ENCODE measurements at regions not wholly inside any gene's neighbourhood (a gene's known extent, or its start where the extent isn't known, plus 50 kb on each side); places are given as distances from the start of the nearest gene placed in this dataset.

DNA sequence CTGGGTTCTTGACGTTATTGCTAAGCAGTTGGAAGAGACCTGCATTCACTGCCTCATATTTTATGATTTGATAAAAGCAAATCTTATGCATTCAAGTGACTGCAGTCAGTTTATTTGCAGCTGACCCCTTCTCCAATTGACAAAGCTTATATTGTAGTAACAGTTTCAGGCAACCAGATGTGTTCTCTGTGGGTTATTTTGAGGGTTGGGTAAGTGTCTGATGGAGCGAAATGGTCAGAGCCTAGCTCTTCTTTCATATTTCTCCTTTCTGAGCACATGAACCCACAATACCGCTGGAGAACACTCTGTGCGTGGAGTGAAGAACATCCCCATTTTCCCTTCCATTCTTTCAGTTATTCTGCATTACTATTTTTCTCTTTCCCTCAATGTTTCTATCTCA is 125.8 kb upstream of the KCNH8 start:
- TF ChIP-seq, protein P1, sequence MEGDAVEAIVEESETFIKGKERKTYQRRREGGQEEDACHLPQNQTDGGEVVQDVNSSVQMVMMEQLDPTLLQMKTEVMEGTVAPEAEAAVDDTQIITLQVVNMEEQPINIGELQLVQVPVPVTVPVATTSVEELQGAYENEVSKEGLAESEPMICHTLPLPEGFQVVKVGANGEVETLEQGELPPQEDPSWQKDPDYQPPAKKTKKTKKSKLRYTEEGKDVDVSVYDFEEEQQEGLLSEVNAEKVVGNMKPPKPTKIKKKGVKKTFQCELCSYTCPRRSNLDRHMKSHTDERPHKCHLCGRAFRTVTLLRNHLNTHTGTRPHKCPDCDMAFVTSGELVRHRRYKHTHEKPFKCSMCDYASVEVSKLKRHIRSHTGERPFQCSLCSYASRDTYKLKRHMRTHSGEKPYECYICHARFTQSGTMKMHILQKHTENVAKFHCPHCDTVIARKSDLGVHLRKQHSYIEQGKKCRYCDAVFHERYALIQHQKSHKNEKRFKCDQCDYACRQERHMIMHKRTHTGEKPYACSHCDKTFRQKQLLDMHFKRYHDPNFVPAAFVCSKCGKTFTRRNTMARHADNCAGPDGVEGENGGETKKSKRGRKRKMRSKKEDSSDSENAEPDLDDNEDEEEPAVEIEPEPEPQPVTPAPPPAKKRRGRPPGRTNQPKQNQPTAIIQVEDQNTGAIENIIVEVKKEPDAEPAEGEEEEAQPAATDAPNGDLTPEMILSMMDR (IDR thresholded peaks at IDR 0.05; ENCODE audit: low read depth, low read length, missing input control) = no peak
- TF ChIP-seq GABPA (IDR thresholded peaks at IDR 0.05 in 1 of 2, conservative IDR thresholded peaks at IDR 0.05 in 1 of 2) (no peak), TAF1 (conservative IDR thresholded peaks at IDR 0.05) (no peak)
- TF ChIP-seq, protein P2, sequence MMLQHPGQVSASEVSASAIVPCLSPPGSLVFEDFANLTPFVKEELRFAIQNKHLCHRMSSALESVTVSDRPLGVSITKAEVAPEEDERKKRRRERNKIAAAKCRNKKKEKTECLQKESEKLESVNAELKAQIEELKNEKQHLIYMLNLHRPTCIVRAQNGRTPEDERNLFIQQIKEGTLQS (IDR thresholded peaks at IDR 0.05) = no peak
- TF ChIP-seq, protein P3, sequence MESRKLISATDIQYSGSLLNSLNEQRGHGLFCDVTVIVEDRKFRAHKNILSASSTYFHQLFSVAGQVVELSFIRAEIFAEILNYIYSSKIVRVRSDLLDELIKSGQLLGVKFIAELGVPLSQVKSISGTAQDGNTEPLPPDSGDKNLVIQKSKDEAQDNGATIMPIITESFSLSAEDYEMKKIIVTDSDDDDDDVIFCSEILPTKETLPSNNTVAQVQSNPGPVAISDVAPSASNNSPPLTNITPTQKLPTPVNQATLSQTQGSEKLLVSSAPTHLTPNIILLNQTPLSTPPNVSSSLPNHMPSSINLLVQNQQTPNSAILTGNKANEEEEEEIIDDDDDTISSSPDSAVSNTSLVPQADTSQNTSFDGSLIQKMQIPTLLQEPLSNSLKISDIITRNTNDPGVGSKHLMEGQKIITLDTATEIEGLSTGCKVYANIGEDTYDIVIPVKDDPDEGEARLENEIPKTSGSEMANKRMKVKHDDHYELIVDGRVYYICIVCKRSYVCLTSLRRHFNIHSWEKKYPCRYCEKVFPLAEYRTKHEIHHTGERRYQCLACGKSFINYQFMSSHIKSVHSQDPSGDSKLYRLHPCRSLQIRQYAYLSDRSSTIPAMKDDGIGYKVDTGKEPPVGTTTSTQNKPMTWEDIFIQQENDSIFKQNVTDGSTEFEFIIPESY (IDR thresholded peaks at IDR 0.05) = no peak
- TF ChIP-seq, protein P4, sequence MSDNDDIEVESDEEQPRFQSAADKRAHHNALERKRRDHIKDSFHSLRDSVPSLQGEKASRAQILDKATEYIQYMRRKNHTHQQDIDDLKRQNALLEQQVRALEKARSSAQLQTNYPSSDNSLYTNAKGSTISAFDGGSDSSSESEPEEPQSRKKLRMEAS (IDR thresholded peaks at IDR 0.05) = no peak

Data from liver (tissue), 3 donors.